ENCODE measurements at regions not wholly inside any gene's neighbourhood (a gene's known extent, or its start where the extent isn't known, plus 50 kb on each side); places are given as distances from the start of the nearest gene placed in this dataset.

GRCh38 chr9:20023210-20023905 is 234.5 kb upstream of the SLC24A2 start:
- Histone ChIP-seq H3K27ac (ENCODE audit: low read depth, low read length) (no peak overlapping the region), H3K4me3 (ENCODE audit: low read length) (no peak overlapping the region), H3K9me3 (ENCODE audit: control insufficient read depth, low read length) (no peaks in the 10 kb centered on the region), H3K36me3 (ENCODE audit: control insufficient read depth, insufficient read depth, low read length) (no peaks in the 10 kb centered on the region), H3K9ac (ENCODE audit: extremely low read depth, low read length, poor library complexity, severe bottlenecking) (no peak overlapping the region), H3K4me1 (ENCODE audit: control insufficient read depth, insufficient read depth, low read length) (peaks cover 14% of the 10 kb centered on the region), H3K27me3 (ENCODE audit: control insufficient read depth, insufficient read depth, low read length, poor library complexity, severe bottlenecking) (peaks cover 56% of the 10 kb centered on the region)
- H3K27ac Mint-ChIP-seq, result peak overlapping the region; percentile 56
- H3K9me3 Mint-ChIP-seq, result no peaks in the 10 kb centered on the region
- peaks cover 30% of the 10 kb centered on the region for H3K27me3 Mint-ChIP-seq (ENCODE audit: insufficient read depth)
- DNase-seq, result no peak
- TF ChIP-seq, protein P1, sequence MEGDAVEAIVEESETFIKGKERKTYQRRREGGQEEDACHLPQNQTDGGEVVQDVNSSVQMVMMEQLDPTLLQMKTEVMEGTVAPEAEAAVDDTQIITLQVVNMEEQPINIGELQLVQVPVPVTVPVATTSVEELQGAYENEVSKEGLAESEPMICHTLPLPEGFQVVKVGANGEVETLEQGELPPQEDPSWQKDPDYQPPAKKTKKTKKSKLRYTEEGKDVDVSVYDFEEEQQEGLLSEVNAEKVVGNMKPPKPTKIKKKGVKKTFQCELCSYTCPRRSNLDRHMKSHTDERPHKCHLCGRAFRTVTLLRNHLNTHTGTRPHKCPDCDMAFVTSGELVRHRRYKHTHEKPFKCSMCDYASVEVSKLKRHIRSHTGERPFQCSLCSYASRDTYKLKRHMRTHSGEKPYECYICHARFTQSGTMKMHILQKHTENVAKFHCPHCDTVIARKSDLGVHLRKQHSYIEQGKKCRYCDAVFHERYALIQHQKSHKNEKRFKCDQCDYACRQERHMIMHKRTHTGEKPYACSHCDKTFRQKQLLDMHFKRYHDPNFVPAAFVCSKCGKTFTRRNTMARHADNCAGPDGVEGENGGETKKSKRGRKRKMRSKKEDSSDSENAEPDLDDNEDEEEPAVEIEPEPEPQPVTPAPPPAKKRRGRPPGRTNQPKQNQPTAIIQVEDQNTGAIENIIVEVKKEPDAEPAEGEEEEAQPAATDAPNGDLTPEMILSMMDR (conservative IDR thresholded peaks at IDR 0.05), result no peak
- peak overlapping the region; percentile 17 for H3K4me3 Mint-ChIP-seq
- H3K36me3 Mint-ChIP-seq (ENCODE audit: low read depth), result no peaks in the 10 kb centered on the region
- H3K4me1 Mint-ChIP-seq, result peaks cover 30% of the 10 kb centered on the region
- 96 to 100% methylated on average over 1 of the region's 1 CpG for WGBS, 2 experiments (ENCODE audit: insufficient coverage in 1 of 2, insufficient read length in 1 of 2)

DNA sequence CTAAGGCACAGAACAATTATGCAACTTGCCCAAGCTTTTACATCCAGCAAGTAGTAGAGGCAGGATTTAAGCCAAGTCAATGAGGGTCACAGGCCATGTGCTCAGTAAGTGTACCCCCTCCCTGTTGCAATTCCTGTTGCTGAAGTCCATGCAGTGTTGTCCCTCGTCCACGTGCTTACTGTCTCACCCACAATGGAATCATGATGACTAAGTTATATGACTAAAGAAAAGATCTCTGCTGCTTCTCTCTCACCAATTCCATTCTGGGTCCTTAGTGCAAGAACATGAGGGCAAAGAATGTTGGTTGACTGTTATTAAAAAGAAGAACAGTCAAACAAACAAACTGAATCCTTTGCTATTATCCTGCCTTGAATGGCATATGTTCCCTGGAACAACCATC is 233.6 kb upstream of the SLC24A2 start:
- H3K27me3 ChIP-seq (ENCODE audit: control insufficient read depth, insufficient read depth, low read length, poor library complexity, severe bottlenecking), result peaks cover 46% of the 10 kb centered on the region
- 96 to 100% methylated on average over 1 to 2 of the region's 2 CpGs for WGBS, 2 experiments (ENCODE audit: insufficient coverage in 1 of 2, insufficient read length in 1 of 2)
- Mint-ChIP-seq H3K27me3 (ENCODE audit: insufficient read depth) (peaks cover 28% of the 10 kb centered on the region), H3K4me3 (no peak overlapping the region), H3K36me3 (ENCODE audit: low read depth) (no peaks in the 10 kb centered on the region), H3K27ac (no peak overlapping the region), H3K9me3 (no peaks in the 10 kb centered on the region), H3K4me1 (peaks cover 28% of the 10 kb centered on the region)
- no peak overlapping the region for H3K4me3 ChIP-seq (ENCODE audit: low read length)
- H3K9ac ChIP-seq (ENCODE audit: extremely low read depth, low read length, poor library complexity, severe bottlenecking), result no peak overlapping the region
- H3K27ac ChIP-seq (ENCODE audit: low read depth, low read length), result no peak overlapping the region
- H3K36me3 ChIP-seq (ENCODE audit: control insufficient read depth, insufficient read depth, low read length), result no peaks in the 10 kb centered on the region
- H3K4me1 ChIP-seq (ENCODE audit: control insufficient read depth, insufficient read depth, low read length), result peaks cover 14% of the 10 kb centered on the region
- H3K9me3 ChIP-seq (ENCODE audit: control insufficient read depth, low read length), result no peaks in the 10 kb centered on the region
- TF ChIP-seq, protein P1 (conservative IDR thresholded peaks at IDR 0.05), result no peak
- no peak for DNase-seq

- H3K27me3 Mint-ChIP-seq (ENCODE audit: insufficient read depth), result peaks cover 7% of the 10 kb centered on the region
- no peaks in the 10 kb centered on the region for H3K36me3 Mint-ChIP-seq (ENCODE audit: low read depth)
- H3K27ac Mint-ChIP-seq, result no peak overlapping the region
- Histone ChIP-seq H3K9me3 (ENCODE audit: control insufficient read depth, low read length) (peaks cover 11% of the 10 kb centered on the region), H3K9ac (ENCODE audit: extremely low read depth, low read length, poor library complexity, severe bottlenecking) (no peak overlapping the region), H3K27me3 (ENCODE audit: control insufficient read depth, insufficient read depth, low read length, poor library complexity, severe bottlenecking) (peaks cover 3% of the 10 kb centered on the region), H3K36me3 (ENCODE audit: control insufficient read depth, insufficient read depth, low read length) (no peaks in the 10 kb centered on the region), H3K27ac (ENCODE audit: low read depth, low read length) (no peak overlapping the region), H3K4me1 (ENCODE audit: control insufficient read depth, insufficient read depth, low read length) (no peaks in the 10 kb centered on the region), H3K4me3 (ENCODE audit: low read length) (no peak overlapping the region)
- H3K9me3 Mint-ChIP-seq, result peaks cover 6% of the 10 kb centered on the region
- peaks cover 1% of the 10 kb centered on the region for H3K4me1 Mint-ChIP-seq
- WGBS, 2 experiments (ENCODE audit: insufficient coverage in 1 of 2, insufficient read length in 1 of 2), result no CpG with 5 or more reads among the region's 1 CpG
- H3K4me3 Mint-ChIP-seq, result no peak overlapping the region
- TF ChIP-seq, protein P1 (conservative IDR thresholded peaks at IDR 0.05), result no peak
- DNase-seq, result no peak
These were observed 227.8 kb upstream of the SLC24A2 start for GRCh38 chr9:20016611-20017010.

Data from endodermal cell (in vitro differentiated cells).